Liver (tissue), 3 donors: ENCODE measurements at regions not wholly inside any gene's neighbourhood (a gene's known extent, or its start where the extent isn't known, plus 50 kb on each side); places are given as distances from the start of the nearest gene placed in this dataset.

Experiments
- ATF3 ChIP-seq: IDR thresholded peaks from 2 replicates; pipeline ENCODE4 v1.6.1; 2016; ENCODE audit warnings: antibody characterized with exemption
- CTCF ChIP-seq: fragments of 150-350 bp; IDR thresholded peaks from 2 replicates; pipeline ENCODE4 v1.5.1; 2017; ENCODE audit warnings: improper control_type of control experiment, low read depth, low read length; ENCODE audit not compliant: missing input control
- RAD21 ChIP-seq, 2 donors: IDR thresholded peaks; 2 replicates each; pipeline ENCODE4 v1.6.1; 2016; ENCODE audit warnings: antibody characterized with exemption in 2 of 2, mild to moderate bottlenecking in 2 of 2
- SP1 ChIP-seq: IDR thresholded peaks from 2 replicates; pipeline ENCODE4 v1.6.1; 2018; ENCODE audit warnings: antibody characterized with exemption, mild to moderate bottlenecking
- donor health status: healthy.
- donor health status: healthy.

GRCh38 chr6:43963203-43963602, 164.0 kb downstream of the MRPL14 start:
- TF ChIP-seq CTCF (no peak), ATF3 (no peak), SP1 (no peak), RAD21 (IDR thresholded peaks at IDR 0.05) (no peak)
